ENCODE measurements at regions not wholly inside any gene's neighbourhood (a gene's known extent, or its start where the extent isn't known, plus 50 kb on each side); places are given as distances from the start of the nearest gene placed in this dataset.

- no peak for DNase-seq (ENCODE audit: low spot score)
Observed at GRCh38 chr9:91042024-91042423, 240.4 kb downstream of the SYK start.

DNA sequence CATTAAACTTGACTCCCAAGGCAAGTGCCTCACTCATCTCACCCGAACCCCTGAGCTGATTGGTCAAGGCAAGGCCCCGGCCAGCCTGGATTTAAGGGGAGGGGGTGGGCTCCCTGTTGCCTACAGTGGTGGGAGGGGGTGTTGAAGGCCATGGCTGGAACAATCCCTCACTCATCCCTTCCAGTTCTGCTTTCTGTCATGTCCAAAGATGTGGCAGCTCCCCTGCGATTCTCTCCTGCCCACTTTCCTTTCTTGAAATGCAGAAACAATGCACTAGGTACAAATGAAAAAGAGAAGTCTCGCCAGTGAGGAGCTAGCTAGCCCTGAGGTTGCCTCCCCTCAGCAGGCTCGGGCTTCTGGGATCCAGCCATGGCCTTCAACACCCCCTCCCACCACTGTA lies 240.9 kb downstream of the SYK start:
- DNase-seq (ENCODE audit: low spot score), result no peak

DNA sequence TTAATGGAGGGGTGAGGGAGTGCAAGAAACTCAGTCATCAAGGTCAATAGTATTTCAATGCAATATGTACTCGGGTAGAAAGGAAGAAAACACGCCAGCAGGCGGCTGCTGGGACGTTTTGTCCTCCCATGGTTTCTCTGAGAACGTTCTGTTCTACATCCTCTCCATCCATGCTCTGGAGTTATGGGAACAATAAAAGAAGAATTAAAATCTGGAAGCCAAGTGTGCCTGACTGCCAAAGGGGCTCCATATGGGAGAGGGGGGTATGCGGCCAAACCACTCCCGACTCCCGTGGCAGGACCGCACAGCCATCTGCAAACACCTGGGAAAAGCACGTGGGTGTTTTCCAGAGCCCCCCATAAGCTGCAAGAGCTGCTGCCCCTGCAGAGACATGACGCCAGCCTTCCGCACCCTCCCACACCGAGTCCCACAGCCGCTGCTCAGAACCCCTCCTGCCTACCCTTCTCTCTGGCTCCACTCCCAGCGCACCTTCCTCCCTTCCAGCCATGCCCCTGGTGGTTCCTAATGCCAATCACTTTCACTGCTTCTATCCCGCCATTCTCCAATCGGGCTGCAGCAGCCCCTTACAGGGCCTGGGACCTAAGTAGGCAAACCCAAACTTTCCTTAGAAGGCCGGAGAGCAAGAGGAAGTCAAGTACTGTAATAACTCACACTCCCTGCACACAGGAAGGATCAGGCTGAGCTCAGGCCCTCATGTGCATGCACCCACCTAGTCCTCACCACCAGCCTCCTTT lies 241.6 kb downstream of the SYK start:
- no peak for DNase-seq (ENCODE audit: low spot score)

GRCh38 chr9:91043811-91044175 lies 242.2 kb downstream of the SYK start:
- no peak for DNase-seq (ENCODE audit: low spot score)

DNA sequence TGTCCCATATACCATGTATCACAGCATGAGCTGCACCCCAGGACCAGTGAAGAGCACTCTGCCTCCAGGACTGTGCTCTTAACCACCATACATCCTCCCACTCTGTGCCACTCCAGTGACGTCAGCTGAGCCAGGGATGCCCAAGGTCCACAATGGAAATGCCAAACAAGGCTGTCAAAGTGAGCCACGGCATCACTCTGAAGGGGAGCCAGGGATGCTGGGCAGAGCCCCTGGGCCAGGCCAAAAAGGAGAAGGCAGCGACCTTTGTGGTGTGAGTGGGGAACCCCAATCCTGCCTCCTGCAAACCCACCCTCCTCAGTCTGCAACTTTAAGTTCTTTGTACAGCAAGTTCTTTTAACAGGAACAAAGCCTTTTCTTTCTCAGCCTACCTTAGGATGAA lies 242.7 kb downstream of the SYK start:
- no peak for DNase-seq (ENCODE audit: low spot score)

DNA sequence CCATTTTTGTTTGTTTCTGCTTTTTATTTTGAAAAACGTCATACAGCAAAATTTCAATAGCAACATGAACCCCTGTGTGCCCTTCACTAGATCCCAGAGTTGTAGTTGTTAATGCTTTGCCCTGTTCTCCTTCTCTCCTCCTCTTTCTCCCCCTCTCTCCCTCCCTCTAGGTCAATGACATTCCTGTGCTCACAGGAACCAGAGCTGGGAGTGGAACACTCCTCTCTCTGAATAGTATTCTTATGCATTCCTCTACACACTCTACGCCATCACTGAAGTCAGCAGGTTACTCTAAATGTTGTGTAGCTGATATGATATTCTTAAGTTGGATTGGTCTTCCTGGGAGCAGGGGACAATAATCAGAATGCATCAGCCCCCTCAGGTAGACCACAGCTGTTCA lies 243.4 kb downstream of the SYK start:
- DNase-seq (ENCODE audit: low spot score), result no peak

DNA sequence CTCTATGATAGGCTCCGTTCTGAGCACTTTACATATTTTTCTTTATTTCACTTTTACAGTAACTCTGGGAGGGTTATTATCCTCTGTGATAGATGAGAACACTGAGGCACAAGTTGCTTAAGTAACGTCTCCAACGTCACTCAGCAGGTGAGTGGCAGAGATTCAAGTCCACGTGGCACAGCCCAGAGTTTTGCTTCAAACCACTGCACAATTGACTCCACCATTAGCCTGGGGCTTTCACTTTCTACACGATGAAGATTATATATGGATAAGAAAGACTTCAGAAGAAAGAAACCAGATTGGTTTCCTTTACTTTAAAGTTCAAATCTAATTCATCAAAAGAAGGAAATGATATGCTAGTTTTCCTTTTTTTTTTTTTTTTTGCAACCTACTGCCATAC lies 245.9 kb downstream of the SYK start:
- no peak for DNase-seq (ENCODE audit: low spot score)

DNA sequence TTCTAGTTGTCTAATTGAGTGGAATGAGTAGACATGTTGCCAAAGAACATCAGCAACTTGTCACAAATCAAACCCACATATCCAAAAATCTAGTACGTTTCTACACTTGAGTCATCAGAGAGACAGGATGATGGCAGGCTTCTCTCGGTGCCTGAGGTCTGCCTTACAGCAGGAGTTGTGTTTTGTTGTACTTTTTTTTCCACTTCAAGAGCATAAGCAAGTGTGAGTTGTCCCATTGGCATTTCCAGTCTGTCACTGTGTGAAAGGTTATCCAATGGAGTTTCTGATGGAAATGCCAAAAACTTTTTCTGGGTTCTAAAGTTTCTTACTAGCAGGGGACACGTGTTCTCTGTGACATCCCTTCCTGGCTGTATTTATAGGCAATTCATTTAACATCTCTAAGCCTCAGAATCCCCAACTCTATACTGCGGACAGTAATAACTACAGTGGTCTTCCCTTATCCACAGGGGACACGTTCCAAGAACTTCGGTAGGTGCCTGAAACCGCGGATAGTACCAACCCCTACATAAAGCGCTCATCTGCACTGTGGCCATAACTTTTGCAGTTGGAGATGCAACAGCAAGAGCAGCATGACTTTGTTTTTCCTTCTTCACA lies 246.5 kb downstream of the SYK start:
- DNase-seq (ENCODE audit: low spot score), result no peak

DNA sequence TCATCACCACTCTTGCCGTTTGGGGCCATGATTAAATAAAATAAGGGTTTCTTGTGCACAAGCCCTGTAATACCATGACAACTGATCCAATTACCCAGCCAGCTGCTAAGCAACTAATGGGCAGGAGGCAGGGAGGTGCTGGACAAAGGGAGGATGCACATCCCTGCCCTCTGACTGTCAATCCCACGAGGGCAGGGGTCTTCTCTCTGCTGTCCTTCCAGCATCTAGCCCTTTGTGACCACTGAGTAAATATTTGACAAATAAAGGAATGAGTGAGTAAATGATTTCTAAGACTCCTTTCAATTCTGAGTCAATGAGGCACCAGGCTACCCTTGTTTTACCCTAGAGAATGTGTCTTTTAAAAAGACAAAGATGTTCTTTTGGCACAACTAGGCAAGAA lies 247.1 kb downstream of the SYK start:
- DNase-seq (ENCODE audit: low spot score), result no peak

DNA sequence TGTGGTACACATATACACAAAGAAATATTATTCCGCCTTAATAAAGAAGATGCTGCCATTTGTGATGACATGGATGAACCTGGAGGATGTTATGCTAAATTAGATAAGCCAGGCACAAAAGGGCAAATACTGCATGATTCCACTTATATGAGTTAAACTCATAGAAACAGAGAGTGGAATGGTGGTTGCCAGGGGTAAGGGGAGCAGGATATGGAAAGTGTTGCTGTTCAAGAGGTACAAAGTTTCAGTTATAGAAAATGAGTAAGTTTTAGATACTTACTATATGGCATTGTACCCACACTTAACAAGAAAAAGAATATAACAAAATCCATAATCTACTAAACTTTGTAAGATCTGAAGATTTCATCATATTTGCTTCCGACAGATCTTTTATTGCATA lies 252.2 kb downstream of the SYK start:
- no peak for DNase-seq (ENCODE audit: low spot score)

GRCh38 chr9:91055845-91056244 lies 254.2 kb downstream of the SYK start:
- no peak for DNase-seq (ENCODE audit: low spot score)

DNA sequence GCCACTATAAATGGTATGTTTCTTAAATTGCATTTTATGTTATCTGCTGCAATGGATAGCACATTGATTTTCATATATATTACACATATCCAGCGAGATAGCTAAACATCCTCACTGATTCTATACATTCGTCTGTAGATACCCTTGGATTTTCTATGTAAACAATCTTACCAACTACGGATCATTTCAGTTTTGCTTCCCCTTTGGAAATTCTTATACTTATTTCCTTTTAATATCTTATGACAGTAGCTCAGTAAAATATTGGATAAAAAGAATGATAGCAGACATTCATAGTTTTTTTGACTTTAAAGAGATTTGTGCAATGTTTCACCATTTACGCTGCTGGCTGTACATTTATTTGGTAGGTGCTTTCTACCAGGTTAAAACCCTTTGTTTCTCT lies 254.9 kb downstream of the SYK start:
- no peak for DNase-seq (ENCODE audit: low spot score)

- DNase-seq (ENCODE audit: low spot score), result no peak
Observed at GRCh38 chr9:91056917-91057316, 255.3 kb downstream of the SYK start.

GRCh38 chr9:91059713-91060112 lies 258.1 kb downstream of the SYK start:
- no peak for DNase-seq (ENCODE audit: low spot score)

- peak; percentile 89 for DNase-seq (ENCODE audit: low spot score)
Observed at GRCh38 chr9:91060520-91061343, 259.1 kb downstream of the SYK start.

- no peak for DNase-seq (ENCODE audit: low spot score)
Observed at GRCh38 chr9:91061506-91061905, 259.9 kb downstream of the SYK start.

DNA sequence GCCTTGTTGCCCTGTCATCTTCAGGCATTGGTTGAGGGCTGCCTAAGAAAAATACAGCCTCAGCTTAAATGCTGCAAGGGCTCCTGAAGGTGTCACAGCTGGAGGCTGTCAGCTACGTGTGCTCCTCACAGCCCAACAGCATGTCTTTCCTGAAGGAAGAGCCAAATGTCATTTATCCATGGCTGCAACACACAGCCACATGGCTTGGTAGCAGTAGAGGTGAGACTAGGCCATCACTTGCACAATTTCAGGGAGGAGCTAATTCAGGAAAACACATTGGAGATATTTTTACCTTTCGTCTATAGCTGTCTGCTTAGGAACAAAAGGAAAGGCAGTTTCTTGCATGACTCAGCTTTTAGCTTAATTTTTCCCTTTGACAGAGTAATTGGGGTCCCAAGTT lies 260.7 kb downstream of the SYK start:
- no peak for DNase-seq (ENCODE audit: low spot score)

DNA sequence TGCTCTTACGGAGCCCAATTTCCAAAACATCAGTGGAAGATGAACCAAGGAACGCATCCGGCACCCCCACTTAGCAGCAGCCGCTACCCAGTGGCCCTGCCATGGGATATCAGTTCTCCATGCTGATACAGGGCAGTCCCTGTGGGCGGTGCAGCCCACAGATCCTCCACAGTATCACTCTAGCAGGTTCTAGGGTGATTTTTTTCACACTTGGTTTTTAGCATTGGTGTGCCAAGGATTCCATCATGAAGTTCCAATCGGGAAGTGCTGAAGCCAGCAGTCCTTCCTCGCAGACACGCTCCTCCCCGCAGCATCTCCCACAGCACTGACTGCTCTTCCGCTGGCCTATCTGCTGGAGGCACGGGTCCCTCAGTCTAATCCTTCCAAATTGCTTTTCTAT lies 261.9 kb downstream of the SYK start:
- DNase-seq (ENCODE audit: low spot score), result no peak

- no peak for DNase-seq (ENCODE audit: low spot score)
Observed at GRCh38 chr9:91065231-91066041, 263.8 kb downstream of the SYK start.

DNA sequence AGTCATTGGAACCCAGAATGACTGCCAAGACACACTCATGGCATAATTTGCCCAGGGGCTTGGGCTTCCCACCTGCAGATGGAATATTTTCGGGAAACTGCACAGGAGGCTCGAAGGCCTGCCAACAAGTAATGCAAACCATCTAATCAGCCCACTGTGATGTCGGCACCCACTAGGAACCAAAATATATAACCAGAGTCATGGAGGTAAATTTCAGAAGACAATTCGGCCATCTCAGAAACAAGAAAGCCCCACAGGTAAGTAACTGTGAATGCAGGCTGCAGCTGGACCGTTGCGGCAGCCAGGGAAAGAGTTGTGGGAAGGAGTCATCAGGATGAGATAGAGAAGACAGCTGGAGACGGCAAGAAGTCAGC lies 264.4 kb downstream of the SYK start:
- no peak for DNase-seq (ENCODE audit: low spot score)

DNA sequence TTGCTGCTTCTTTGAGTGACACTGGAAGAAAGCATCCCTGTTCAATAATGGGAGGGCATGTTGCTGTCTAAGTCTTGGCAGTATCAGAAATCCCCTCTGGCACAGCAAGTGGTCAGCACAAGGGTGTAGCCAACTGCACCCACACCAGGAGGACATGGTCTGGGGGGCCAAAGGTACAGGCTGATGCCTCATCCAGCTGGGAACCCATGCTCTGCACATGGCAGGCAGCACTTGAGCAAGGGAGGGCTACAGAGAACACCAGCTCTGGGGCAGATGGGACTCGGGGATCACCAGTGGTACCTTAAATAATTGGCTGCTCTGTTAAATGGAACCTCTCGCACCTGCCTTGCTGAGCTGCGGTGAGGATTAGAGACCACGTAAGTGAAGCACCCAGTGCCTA lies 265.2 kb downstream of the SYK start:
- DNase-seq (ENCODE audit: low spot score), result no peak

GRCh38 chr9:91067306-91067860 lies 265.8 kb downstream of the SYK start:
- no peak for DNase-seq (ENCODE audit: low spot score)
